HCT116 (cell line): ENCODE measurements at regions not wholly inside any gene's neighbourhood (a gene's known extent, or its start where the extent isn't known, plus 50 kb on each side); places are given as distances from the start of the nearest gene placed in this dataset.

Experiments
- CTCF ChIP-seq, 3 experiments: fragments of 200-600 bp in 1 of 3; sonication (generic) in 1 of 3; IDR thresholded peaks in 2 of 3; conservative IDR thresholded peaks in 1 of 3; 2 replicates each; pipeline ENCODE4 v1.5.1; 2012 to 2017; ENCODE audit warnings: low read depth in 2 of 3, low read length in 2 of 3, antibody characterized with exemption in 1 of 3, borderline replicate concordance in 1 of 3, control low read depth in 1 of 3, mild to moderate bottlenecking in 1 of 3, mixed read lengths in 1 of 3, mixed run types in 1 of 3, moderate library complexity in 1 of 3; ENCODE audit not compliant: insufficient read depth in 1 of 3
- EZH2 ChIP-seq: fragments of 200-600 bp; sonication (generic); IDR thresholded peaks from 2 replicates; pipeline ENCODE4 v1.6.1; 2017; ENCODE audit warnings: antibody characterized with exemption, mixed run types
- EZH2phosphoT487 ChIP-seq: fragments of 200-600 bp; IDR thresholded peaks from 2 replicates; pipeline ENCODE4 v1.6.1; 2018; ENCODE audit warnings: antibody characterized with exemption, borderline replicate concordance
- FOSL1 ChIP-seq: IDR thresholded peaks from 2 replicates; pipeline ENCODE4 v1.6.1; 2012; ENCODE audit warnings: low read depth
- JUND ChIP-seq: IDR thresholded peaks from 2 replicates; pipeline ENCODE4 v1.6.1; 2012
- POLR2A ChIP-seq: IDR thresholded peaks from 2 replicates; pipeline ENCODE4 v1.7.0; 2011; ENCODE audit warnings: borderline replicate concordance; ENCODE audit not compliant: insufficient read depth, insufficient read length; ENCODE audit errors: extremely low read depth
- RAD21 ChIP-seq: IDR thresholded peaks from 2 replicates; pipeline ENCODE4 v1.6.1; 2012; ENCODE audit warnings: low read depth, mild to moderate bottlenecking
- REST ChIP-seq: IDR thresholded peaks from 2 replicates; pipeline ENCODE4 v1.6.1; 2012; ENCODE audit warnings: low read depth
- YY1 ChIP-seq: IDR thresholded peaks from 2 replicates; pipeline ENCODE4 v1.6.1; 2011; ENCODE audit warnings: low read length, low read depth, moderate library complexity, mild to moderate bottlenecking; ENCODE audit not compliant: insufficient replicate concordance; ENCODE audit errors: extremely low read depth
- ZNF274 ChIP-seq: fragments of 200-500 bp; sonication (Bioruptor generic); IDR thresholded peaks from 2 replicates; pipeline ENCODE4 v1.6.1; 2014; ENCODE audit warnings: mild to moderate bottlenecking, low read depth, low read length, inconsistent platforms

GRCh38 chr2:52622266-52622665, 1145.3 kb upstream of the CHAC2 start:
- TF ChIP-seq CTCF (IDR thresholded peaks at IDR 0.05 in 2 of 3, conservative IDR thresholded peaks at IDR 0.05 in 1 of 3; ENCODE audit: borderline replicate concordance in 1 of 3, insufficient read depth in 1 of 3, low read depth in 2 of 3, low read length in 2 of 3) (no peak), EZH2phosphoT487 (no peak), POLR2A (no peak), ZNF274 (no peak), REST (no peak), EZH2 (no peak), FOSL1 (no peak), JUND (no peak), RAD21 (no peak), YY1 (no peak)
